Hepatocyte (in vitro differentiated cells): ENCODE measurements at regions not wholly inside any gene's neighbourhood (a gene's known extent, or its start where the extent isn't known, plus 50 kb on each side); places are given as distances from the start of the nearest gene placed in this dataset.

Source experiments
- DNase-seq: peaks from one replicate; pipeline ENCODE4 v3.0.0-alpha.2; 2016; ENCODE audit warnings: low spot score
- H2AFZ ChIP-seq: fragments of 200-600 bp; sonication (generic); 2 replicates; pipeline ENCODE4 v1.6.0; 2016; ENCODE audit warnings: antibody characterized with exemption, mild to moderate bottlenecking
- H3K27ac ChIP-seq: fragments of 200-600 bp; sonication (generic); 2 replicates; pipeline ENCODE4 v1.5.1; 2016; ENCODE audit warnings: mild to moderate bottlenecking
- H3K27me3 ChIP-seq: fragments of 200-600 bp; sonication (generic); 2 replicates; pipeline ENCODE4 v1.6.1; 2016
- H3K36me3 ChIP-seq: fragments of 200-600 bp; sonication (generic); replicated peaks from 2 replicates; pipeline ENCODE4 v1.5.1; 2016; ENCODE audit warnings: low read depth; ENCODE audit not compliant: insufficient read depth
- H3K4me1 ChIP-seq: fragments of 200-600 bp; sonication (generic); 2 replicates; pipeline ENCODE4 v1.5.1; 2016; ENCODE audit warnings: mild to moderate bottlenecking, moderate library complexity; ENCODE audit not compliant: insufficient read depth
- H3K4me2 ChIP-seq: fragments of 200-600 bp; sonication (generic); 2 replicates; pipeline ENCODE4 v1.6.0; 2016
- H3K4me3 ChIP-seq: fragments of 200-600 bp; sonication (generic); 2 replicates; pipeline ENCODE4 v1.5.1; 2016; ENCODE audit warnings: mild to moderate bottlenecking
- H3K79me2 ChIP-seq: fragments of 200-600 bp; sonication (generic); 2 replicates; pipeline ENCODE4 v1.6.0; 2017; ENCODE audit warnings: mild to moderate bottlenecking
- H3K9me2 ChIP-seq: fragments of 200-600 bp; sonication (generic); replicated peaks from 2 replicates; pipeline ENCODE4 v1.6.0; 2017; ENCODE audit warnings: mild to moderate bottlenecking; ENCODE audit not compliant: insufficient read depth
- H3K9me3 ChIP-seq: fragments of 200-600 bp; sonication (generic); 2 replicates; pipeline ENCODE4 v1.5.1; 2016; ENCODE audit warnings: low read depth, mild to moderate bottlenecking
- H4K20me1 ChIP-seq: fragments of 200-600 bp; sonication (generic); 2 replicates; pipeline ENCODE4 v1.6.0; 2016; ENCODE audit warnings: mild to moderate bottlenecking; ENCODE audit not compliant: insufficient read depth, poor library complexity, severe bottlenecking
- EZH2 ChIP-seq: fragments of 200-600 bp; sonication (generic); IDR thresholded peaks from 2 replicates; pipeline ENCODE4 v1.6.1; 2016; ENCODE audit warnings: antibody characterized with exemption, mild to moderate bottlenecking, borderline replicate concordance
- EZH2phosphoT487 ChIP-seq: fragments of 200-600 bp; sonication (generic); IDR thresholded peaks from one replicate; pipeline ENCODE4 v1.6.1; 2018; ENCODE audit warnings: antibody characterized with exemption, mild to moderate bottlenecking, low read depth, moderate library complexity; ENCODE audit not compliant: unreplicated experiment, severe bottlenecking
- WGBS: methylation state at CpG from one replicate; pipeline ENCODE4 v1.1.6; 2016; ENCODE audit warnings: low lambda C conversion rate; ENCODE audit errors: missing lambda C conversion rate; 5-methylcytosine and 5-hydroxymethylcytosine counted together
- TF ChIP-seq, protein P1 (sequence below): fragments of 200-600 bp; sonication (generic); IDR thresholded peaks from 2 replicates; pipeline ENCODE4 v1.5.1; 2016; ENCODE audit warnings: antibody characterized with exemption, mild to moderate bottlenecking; ENCODE audit not compliant: poor library complexity

DNA sequence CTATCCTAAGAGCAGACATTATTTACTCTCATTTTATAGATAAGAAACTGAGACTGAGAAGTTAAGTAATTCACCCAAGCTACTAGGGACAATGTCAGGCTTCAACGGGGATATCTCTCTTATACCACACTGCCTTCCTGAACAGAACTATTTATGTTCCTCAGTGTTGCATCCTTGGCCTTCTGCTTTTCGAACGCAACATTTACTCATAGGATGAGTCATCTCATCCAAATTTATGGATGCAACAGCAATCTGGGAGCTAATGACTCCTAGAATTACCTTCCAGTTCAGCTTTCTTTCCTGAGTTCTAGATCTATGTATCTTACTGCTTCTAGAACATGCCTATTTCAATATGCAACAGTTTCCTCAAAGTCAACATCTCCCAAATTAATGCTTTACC, 103.6 kb upstream of the PAM start:
- no peak for TF ChIP-seq EZH2phosphoT487
- TF ChIP-seq EZH2: no peak
- TF ChIP-seq, protein P1, sequence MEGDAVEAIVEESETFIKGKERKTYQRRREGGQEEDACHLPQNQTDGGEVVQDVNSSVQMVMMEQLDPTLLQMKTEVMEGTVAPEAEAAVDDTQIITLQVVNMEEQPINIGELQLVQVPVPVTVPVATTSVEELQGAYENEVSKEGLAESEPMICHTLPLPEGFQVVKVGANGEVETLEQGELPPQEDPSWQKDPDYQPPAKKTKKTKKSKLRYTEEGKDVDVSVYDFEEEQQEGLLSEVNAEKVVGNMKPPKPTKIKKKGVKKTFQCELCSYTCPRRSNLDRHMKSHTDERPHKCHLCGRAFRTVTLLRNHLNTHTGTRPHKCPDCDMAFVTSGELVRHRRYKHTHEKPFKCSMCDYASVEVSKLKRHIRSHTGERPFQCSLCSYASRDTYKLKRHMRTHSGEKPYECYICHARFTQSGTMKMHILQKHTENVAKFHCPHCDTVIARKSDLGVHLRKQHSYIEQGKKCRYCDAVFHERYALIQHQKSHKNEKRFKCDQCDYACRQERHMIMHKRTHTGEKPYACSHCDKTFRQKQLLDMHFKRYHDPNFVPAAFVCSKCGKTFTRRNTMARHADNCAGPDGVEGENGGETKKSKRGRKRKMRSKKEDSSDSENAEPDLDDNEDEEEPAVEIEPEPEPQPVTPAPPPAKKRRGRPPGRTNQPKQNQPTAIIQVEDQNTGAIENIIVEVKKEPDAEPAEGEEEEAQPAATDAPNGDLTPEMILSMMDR: no peak
- H3K27me3 ChIP-seq: no peaks in the 10 kb centered on the region
- 73% methylated on average over 3 of the region's 3 CpGs for WGBS
- H3K4me1 ChIP-seq: no peaks in the 10 kb centered on the region
- no peak overlapping the region for H3K4me2 ChIP-seq
- H3K9me3 ChIP-seq: peaks cover 5% of the 10 kb centered on the region
- no peak for DNase-seq
- no peaks in the 10 kb centered on the region for H4K20me1 ChIP-seq
- no peak overlapping the region for H2AFZ ChIP-seq
- no peaks in the 10 kb centered on the region for H3K79me2 ChIP-seq
- no peak overlapping the region for H3K27ac ChIP-seq
- H3K4me3 ChIP-seq: no peak overlapping the region
- no peaks in the 10 kb centered on the region for H3K9me2 ChIP-seq
- no peaks in the 10 kb centered on the region for H3K36me3 ChIP-seq

DNA sequence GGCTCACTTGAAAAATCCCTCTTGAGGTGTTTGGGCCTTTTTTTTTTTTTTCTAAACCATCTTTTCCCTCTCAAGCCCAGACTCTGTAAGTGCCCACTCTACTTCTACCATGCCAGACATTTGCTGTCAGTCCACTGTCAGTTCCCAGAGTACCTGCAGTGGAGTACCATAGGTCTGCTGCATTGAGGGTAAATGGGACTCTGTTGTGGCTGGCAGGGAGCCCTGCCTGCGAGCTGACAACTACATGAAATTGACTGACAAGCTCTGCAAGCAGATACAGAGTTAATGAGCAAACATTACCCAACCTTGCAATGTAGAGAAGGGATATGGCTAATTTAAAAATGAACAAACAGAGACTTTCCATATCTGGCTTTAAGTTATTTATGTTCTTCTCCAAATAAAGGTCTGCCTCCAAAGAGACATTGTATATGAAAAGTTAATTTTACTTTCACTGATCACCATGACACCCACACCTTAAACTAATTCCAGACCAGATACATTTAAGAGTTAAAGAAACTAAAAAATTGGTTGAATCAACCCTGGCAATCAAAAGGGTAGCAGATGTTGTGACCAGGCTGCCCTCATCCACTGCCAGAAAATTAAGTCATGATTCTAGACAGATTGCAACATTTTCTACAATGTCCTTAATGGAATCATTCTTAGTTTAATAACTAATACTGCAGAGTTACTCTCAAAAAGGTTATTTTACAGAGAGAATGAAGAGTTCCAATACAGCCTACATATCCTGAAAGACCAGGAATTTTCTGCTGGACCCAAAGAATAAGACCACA, 100.4 kb upstream of the PAM start:
- Histone ChIP-seq H3K27me3 (no peaks in the 10 kb centered on the region), H2AFZ (no peak overlapping the region), H3K4me1 (no peaks in the 10 kb centered on the region), H3K4me2 (no peak overlapping the region), H3K9me2 (no peaks in the 10 kb centered on the region), H3K27ac (no peak overlapping the region), H3K9me3 (no peaks in the 10 kb centered on the region), H4K20me1 (no peaks in the 10 kb centered on the region), H3K79me2 (no peaks in the 10 kb centered on the region), H3K36me3 (no peaks in the 10 kb centered on the region), H3K4me3 (no peak overlapping the region)
- TF ChIP-seq EZH2: no peak
- TF ChIP-seq, protein P1: no peak
- TF ChIP-seq EZH2phosphoT487: no peak
- DNase-seq: no peak
- WGBS: 56% methylated on average over 1 of the region's 1 CpG

DNA sequence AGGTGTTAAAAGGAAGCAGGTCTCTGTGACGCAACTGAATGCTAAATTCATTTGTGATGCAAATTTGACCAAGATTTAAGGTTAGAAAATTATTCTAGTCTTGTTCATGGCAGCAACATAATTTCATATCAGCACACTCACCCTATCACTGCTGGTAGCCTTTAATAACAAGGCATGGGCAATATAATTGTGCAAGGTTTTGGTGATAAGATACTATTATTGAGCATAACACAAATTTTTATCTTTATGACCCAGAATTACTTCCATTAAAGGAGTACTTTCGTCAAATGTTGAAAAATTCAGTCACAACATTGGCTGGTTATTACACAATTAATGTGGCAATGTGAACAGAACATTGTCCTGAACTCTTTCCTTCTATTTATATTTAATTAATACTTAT, 96.0 kb upstream of the PAM start:
- Histone ChIP-seq H2AFZ (no peak overlapping the region), H3K27me3 (no peaks in the 10 kb centered on the region), H3K79me2 (no peaks in the 10 kb centered on the region), H3K27ac (no peak overlapping the region), H3K4me1 (no peaks in the 10 kb centered on the region), H3K4me3 (no peak overlapping the region), H3K4me2 (no peak overlapping the region), H3K9me3 (no peaks in the 10 kb centered on the region), H4K20me1 (no peaks in the 10 kb centered on the region), H3K9me2 (no peaks in the 10 kb centered on the region), H3K36me3 (no peaks in the 10 kb centered on the region)
- 70% methylated on average over 2 of the region's 2 CpGs for WGBS
- DNase-seq: no peak
- TF ChIP-seq, protein P1: no peak
- TF ChIP-seq EZH2 (no peak), EZH2phosphoT487 (no peak)
